Memory B cell (primary cell): ENCODE measurements at regions not wholly inside any gene's neighbourhood (a gene's known extent, or its start where the extent isn't known, plus 50 kb on each side); places are given as distances from the start of the nearest gene placed in this dataset.

Source experiments
- ATAC-seq: fragments of 150-1000 bp; cut with Tn5 transposase; 2 replicates; pipeline ENCODE4 v1.10.0; 2021; ENCODE audit warnings: low read depth, mild to moderate bottlenecking, moderate library complexity
- DNase-seq, 2 donors: peaks; one replicate each; pipeline ENCODE4 v3.0.0; 2022; ENCODE audit warnings: low spot score in 2 of 2
- H3K27ac Mint-ChIP-seq: one replicate; pipeline ENCODE4 v1.8.0; 2022; ENCODE audit warnings: mild to moderate bottlenecking, moderate library complexity, mixed read lengths
- H3K27me3 Mint-ChIP-seq: one replicate; pipeline ENCODE4 v1.8.0; 2022; ENCODE audit warnings: mixed read lengths
- H3K36me3 Mint-ChIP-seq: one replicate; pipeline ENCODE4 v1.8.0; 2022; ENCODE audit warnings: mild to moderate bottlenecking, mixed read lengths
- H3K4me1 Mint-ChIP-seq: one replicate; pipeline ENCODE4 v1.8.0; 2022; ENCODE audit warnings: mixed read lengths
- H3K4me3 Mint-ChIP-seq: one replicate; pipeline ENCODE4 v1.8.0; 2022; ENCODE audit warnings: mild to moderate bottlenecking, moderate library complexity, mixed read lengths
- H3K9me3 Mint-ChIP-seq: one replicate; pipeline ENCODE4 v1.8.0; 2022; ENCODE audit warnings: mixed read lengths

DNA sequence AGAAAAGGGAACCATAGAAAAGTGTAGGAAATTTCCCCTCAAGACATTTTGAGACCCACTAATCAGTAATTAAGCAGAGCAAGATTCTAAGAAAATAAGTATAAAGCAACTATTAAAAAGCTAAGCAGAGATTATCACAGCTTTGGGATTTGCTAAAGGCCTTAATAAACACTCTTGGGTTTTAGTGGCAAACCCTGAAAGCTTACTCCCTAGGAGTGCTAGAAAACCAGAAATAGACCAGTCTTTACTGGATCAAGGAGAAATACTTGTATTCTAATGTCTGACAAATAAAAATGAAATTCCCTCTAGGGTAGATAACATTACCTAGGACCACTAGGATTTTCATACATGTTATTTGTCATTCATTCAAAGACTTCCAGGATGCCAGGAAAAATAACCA lies 510.8 kb downstream of the SPATA31D1 start:
- peaks cover under 1% of the 10 kb centered on the region for H3K36me3 Mint-ChIP-seq
- ATAC-seq (no peak), DNase-seq (no peak)
- peaks cover under 1% of the 10 kb centered on the region for H3K9me3 Mint-ChIP-seq
- no peak overlapping the region for H3K4me3 Mint-ChIP-seq
- no peaks in the 10 kb centered on the region for H3K4me1 Mint-ChIP-seq
- no peak overlapping the region for H3K27ac Mint-ChIP-seq
- peaks cover under 1% of the 10 kb centered on the region for H3K27me3 Mint-ChIP-seq

DNA sequence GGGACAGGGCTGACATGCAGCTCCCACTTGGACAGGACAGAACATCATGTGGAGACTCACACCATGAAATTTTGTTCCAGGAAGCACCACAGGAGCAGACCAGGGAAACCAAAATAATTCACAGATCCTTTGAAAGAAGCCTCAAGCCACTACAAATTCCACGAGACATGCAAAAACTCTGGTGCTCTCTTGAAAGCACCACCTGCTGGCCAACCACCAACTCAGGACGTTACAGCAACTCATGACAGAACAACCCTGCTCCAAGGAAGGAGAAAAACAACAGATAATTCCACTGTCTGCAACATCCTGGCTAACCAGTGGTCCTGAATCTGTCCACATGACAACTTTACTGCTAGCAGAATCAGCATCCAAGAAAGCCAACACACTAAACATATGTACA lies 516.0 kb downstream of the SPATA31D1 start:
- DNase-seq, result no peak
- no peak overlapping the region for H3K4me3 Mint-ChIP-seq
- no peaks in the 10 kb centered on the region for H3K4me1 Mint-ChIP-seq
- ATAC-seq, result no peak
- H3K9me3 Mint-ChIP-seq, result peaks cover 10% of the 10 kb centered on the region
- H3K27me3 Mint-ChIP-seq, result peaks cover 2% of the 10 kb centered on the region
- no peak overlapping the region for H3K27ac Mint-ChIP-seq
- peaks cover 1% of the 10 kb centered on the region for H3K36me3 Mint-ChIP-seq

DNA sequence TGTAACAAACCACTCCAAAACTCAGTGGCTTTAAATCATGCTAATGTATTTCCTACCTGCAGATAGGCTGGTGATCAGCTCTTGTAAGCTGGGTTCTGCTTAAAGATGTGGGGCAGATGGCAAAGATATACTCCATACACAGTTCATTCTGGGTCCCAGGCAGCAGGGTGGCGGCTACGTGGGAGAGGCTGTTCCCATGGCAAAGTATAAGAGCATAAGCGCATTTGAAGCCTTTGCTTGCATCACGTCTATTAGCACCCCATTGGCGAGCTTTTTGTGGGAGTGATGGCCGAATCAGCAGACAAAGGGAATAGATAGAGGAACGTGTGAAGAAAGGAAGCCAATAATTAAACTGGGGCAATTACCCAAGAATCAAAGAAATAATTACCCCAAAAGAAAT lies 523.1 kb downstream of the SPATA31D1 start:
- ATAC-seq (no peak), DNase-seq (no peak)

GRCh38 chr9:82512728-82513127 lies 524.2 kb downstream of the SPATA31D1 start:
- no peak overlapping the region for H3K4me3 Mint-ChIP-seq
- H3K4me1 Mint-ChIP-seq, result no peaks in the 10 kb centered on the region
- H3K9me3 Mint-ChIP-seq, result no peaks in the 10 kb centered on the region
- ATAC-seq, result no peak
- DNase-seq, result no peak
- no peaks in the 10 kb centered on the region for H3K27me3 Mint-ChIP-seq
- H3K36me3 Mint-ChIP-seq, result no peaks in the 10 kb centered on the region
- no peak overlapping the region for H3K27ac Mint-ChIP-seq

More for the DNA sequence above, 523.1 kb downstream of the SPATA31D1 start:
- Mint-ChIP-seq H3K36me3 (no peaks in the 10 kb centered on the region), H3K9me3 (peaks cover 3% of the 10 kb centered on the region), H3K4me3 (no peak overlapping the region), H3K27ac (no peak overlapping the region), H3K27me3 (no peaks in the 10 kb centered on the region), H3K4me1 (no peaks in the 10 kb centered on the region)

- DNase-seq (no peak), ATAC-seq (no peak)
- Mint-ChIP-seq H3K4me1 (no peaks in the 10 kb centered on the region), H3K27me3 (no peaks in the 10 kb centered on the region), H3K4me3 (no peak overlapping the region), H3K9me3 (no peaks in the 10 kb centered on the region), H3K36me3 (no peaks in the 10 kb centered on the region), H3K27ac (no peak overlapping the region)
These were observed 524.7 kb downstream of the SPATA31D1 start for GRCh38 chr9:82513242-82513751.

GRCh38 chr9:82513976-82514735 lies 525.6 kb downstream of the SPATA31D1 start:
- Mint-ChIP-seq H3K9me3 (no peaks in the 10 kb centered on the region), H3K36me3 (no peaks in the 10 kb centered on the region), H3K4me3 (no peak overlapping the region), H3K27me3 (no peaks in the 10 kb centered on the region), H3K27ac (no peak overlapping the region), H3K4me1 (no peaks in the 10 kb centered on the region)
- ATAC-seq (no peak), DNase-seq (no peak)

GRCh38 chr9:82518868-82519267 lies 530.3 kb downstream of the SPATA31D1 start:
- Mint-ChIP-seq H3K4me1 (no peaks in the 10 kb centered on the region), H3K9me3 (no peaks in the 10 kb centered on the region), H3K4me3 (no peak overlapping the region), H3K27ac (no peak overlapping the region), H3K27me3 (no peaks in the 10 kb centered on the region), H3K36me3 (no peaks in the 10 kb centered on the region)
- ATAC-seq (no peak), DNase-seq (no peak)

DNA sequence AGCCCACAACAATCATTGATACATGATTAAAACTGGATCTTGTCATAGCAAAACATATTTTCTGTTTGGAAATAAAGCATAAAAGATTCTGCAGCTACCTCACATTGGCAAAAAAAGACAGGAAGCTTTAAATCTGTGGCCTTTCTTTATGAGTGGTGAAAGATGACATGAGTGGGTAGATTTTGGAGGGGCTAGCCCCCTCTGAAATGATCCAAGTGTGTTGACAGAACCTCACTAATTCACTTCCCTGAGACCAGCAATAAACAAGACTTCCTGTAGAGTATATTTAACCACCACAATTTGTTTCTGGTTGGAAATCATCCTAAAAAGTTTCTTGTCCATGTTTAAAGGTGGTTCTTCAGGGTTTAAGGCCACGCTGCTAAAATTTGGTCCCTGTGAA lies 530.8 kb downstream of the SPATA31D1 start:
- Mint-ChIP-seq H3K36me3 (no peaks in the 10 kb centered on the region), H3K4me1 (no peaks in the 10 kb centered on the region), H3K27me3 (no peaks in the 10 kb centered on the region), H3K9me3 (no peaks in the 10 kb centered on the region), H3K4me3 (no peak overlapping the region), H3K27ac (no peak overlapping the region)
- no peak for DNase-seq
- ATAC-seq, result no peak

- Mint-ChIP-seq H3K36me3 (peaks cover 2% of the 10 kb centered on the region), H3K9me3 (peaks cover 8% of the 10 kb centered on the region), H3K4me3 (no peak overlapping the region), H3K27me3 (no peaks in the 10 kb centered on the region), H3K4me1 (no peaks in the 10 kb centered on the region), H3K27ac (no peak overlapping the region)
- ATAC-seq, result no peak
- no peak for DNase-seq
These were observed 535.8 kb downstream of the SPATA31D1 start for GRCh38 chr9:82524407-82524806.

GRCh38 chr9:82526577-82526976 lies 536.4 kb downstream of the RASEF start:
- Mint-ChIP-seq H3K4me1 (no peaks in the 10 kb centered on the region), H3K27me3 (no peaks in the 10 kb centered on the region), H3K27ac (no peak overlapping the region), H3K36me3 (peaks cover 2% of the 10 kb centered on the region), H3K9me3 (peaks cover 8% of the 10 kb centered on the region), H3K4me3 (no peak overlapping the region)
- DNase-seq, result no peak
- no peak for ATAC-seq

DNA sequence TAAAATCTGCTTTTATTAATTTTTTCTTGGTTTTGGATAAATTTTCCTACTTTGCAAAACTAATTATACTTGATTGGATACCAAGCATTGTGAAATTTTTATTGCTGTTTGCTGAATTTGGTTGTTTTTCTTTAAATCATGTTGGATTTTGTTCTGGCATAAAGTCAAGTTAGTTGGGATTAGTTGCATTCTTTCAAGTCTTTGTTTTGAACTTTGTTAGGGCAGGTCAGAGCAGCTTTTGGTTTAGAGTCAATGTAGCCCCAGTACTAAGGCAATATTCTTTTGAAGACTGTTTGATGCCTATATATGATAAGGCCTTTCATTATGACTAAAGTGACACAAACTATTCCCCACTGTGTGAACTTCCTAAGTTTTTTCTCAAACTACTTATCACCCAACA lies 531.1 kb downstream of the RASEF start:
- Mint-ChIP-seq H3K9me3 (peaks cover 8% of the 10 kb centered on the region), H3K36me3 (peaks cover 2% of the 10 kb centered on the region), H3K4me3 (no peak overlapping the region), H3K27me3 (peaks cover 1% of the 10 kb centered on the region), H3K27ac (no peak overlapping the region), H3K4me1 (no peaks in the 10 kb centered on the region)
- DNase-seq (no peak), ATAC-seq (no peak)

- Mint-ChIP-seq H3K27ac (no peak overlapping the region), H3K4me3 (no peak overlapping the region), H3K9me3 (peaks cover 4% of the 10 kb centered on the region), H3K36me3 (peaks cover 2% of the 10 kb centered on the region), H3K4me1 (no peaks in the 10 kb centered on the region), H3K27me3 (peaks cover 1% of the 10 kb centered on the region)
- ATAC-seq (no peak), DNase-seq (no peak)
These were observed 530.3 kb downstream of the RASEF start for GRCh38 chr9:82532504-82533180.

DNA sequence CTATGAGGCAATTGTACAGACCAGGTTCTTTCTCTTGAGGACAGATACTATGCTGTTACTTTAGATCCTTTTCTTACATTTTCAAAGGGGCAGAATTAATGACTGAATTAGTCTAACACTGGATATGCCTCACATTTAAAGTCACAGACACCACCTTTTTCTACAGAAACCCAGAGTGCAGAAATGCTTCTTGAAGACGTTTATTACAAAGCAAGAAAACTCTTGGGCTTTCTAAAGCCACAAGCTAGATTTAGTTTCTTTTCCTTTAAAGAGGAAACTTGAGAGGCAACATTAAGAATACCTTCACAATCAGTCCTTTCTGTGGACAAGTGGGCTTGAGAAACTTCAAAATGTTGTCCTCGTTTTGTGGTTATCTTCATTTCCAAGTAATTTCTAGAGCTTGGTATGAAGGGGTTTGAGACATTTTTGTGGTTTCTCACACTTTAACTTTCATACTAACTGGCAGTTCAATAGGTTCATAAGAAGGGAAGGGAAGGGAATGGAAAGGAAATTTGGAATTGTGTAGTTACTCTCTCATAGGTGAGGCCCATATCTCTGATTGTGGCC lies 527.4 kb downstream of the RASEF start:
- Mint-ChIP-seq H3K27ac (no peak overlapping the region), H3K4me1 (no peaks in the 10 kb centered on the region), H3K36me3 (no peaks in the 10 kb centered on the region), H3K4me3 (no peak overlapping the region), H3K27me3 (peaks cover 1% of the 10 kb centered on the region), H3K9me3 (no peaks in the 10 kb centered on the region)
- DNase-seq (no peak), ATAC-seq (no peak)

DNA sequence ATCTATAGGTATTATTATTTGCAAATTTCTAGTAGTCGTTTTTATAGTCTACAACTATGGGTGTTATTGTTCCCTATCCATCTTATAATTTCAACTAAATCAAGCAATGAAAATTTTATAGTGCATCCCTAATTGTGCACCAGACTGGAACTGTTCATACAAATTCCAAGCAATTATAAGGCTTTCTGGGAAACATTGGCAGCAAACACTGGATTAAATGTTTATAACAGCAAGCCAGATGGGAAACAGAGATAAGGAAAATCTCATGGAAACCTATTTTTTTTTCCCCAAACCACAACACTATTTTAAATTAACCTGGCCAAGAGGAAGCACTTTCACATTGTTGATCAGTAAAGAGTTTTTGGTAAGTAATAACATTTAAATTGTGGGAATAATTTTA lies 524.3 kb downstream of the RASEF start:
- Mint-ChIP-seq H3K4me3 (no peak overlapping the region), H3K4me1 (no peaks in the 10 kb centered on the region), H3K27me3 (peaks cover 1% of the 10 kb centered on the region), H3K27ac (no peak overlapping the region), H3K36me3 (no peaks in the 10 kb centered on the region), H3K9me3 (no peaks in the 10 kb centered on the region)
- no peak for ATAC-seq
- no peak for DNase-seq
